HT-29 (cell line): ENCODE measurements at regions not wholly inside any gene's neighbourhood (a gene's known extent, or its start where the extent isn't known, plus 50 kb on each side); places are given as distances from the start of the nearest gene placed in this dataset.
A peak's percentile ranks its signal among the peaks of the same experiment; 100 is the strongest.
"Not testable (repeated sequence)": the region's sequence is repeated elsewhere in the genome, so short reads cannot be mapped to it uniquely, and the experiment has no call there.

ENCODE experiments used
- DNase-seq: peaks from one replicate; pipeline ENCODE4 v3.0.0-alpha.2; 2015; ENCODE audit warnings: low spot score

DNA sequence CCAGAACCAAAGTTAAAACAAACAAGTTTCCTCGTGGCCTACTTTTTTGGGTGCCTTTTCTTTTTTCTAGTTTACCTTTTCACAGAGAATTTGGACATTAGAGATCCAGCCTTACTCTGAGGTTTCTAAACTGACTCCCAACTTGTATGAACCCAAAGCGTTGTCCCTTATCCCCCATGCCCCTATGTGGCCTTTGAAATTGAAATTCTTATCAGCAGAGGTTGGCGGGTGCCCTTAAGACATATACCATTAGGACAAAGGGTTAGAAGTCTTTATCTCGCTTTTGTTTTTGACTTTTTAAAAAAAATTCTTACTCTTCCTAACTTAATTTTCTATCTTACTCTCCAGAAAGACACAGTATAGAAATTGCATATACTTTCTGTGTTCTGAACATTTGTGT, 76.3 kb upstream of the C7orf33 start:
- no peak for DNase-seq

DNA sequence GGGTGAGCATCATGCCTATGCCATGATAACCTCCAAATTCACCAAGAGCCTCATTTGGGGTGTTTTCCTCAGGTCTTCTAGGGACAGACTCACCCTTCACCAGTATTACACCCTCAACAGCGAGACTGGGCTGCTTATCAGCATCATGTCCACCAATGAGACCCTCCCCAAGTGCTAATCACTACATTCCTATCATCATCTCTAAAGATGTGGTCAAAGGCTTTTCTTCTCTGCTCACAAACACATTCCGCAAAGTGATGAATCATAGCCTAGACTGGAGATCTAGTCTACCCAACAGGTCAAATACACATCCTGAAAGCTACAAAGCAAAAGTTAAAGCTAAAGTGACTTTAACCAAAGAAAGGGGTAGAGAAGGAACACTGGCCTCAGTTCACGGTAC, 75.3 kb upstream of the C7orf33 start:
- DNase-seq: no peak

DNA sequence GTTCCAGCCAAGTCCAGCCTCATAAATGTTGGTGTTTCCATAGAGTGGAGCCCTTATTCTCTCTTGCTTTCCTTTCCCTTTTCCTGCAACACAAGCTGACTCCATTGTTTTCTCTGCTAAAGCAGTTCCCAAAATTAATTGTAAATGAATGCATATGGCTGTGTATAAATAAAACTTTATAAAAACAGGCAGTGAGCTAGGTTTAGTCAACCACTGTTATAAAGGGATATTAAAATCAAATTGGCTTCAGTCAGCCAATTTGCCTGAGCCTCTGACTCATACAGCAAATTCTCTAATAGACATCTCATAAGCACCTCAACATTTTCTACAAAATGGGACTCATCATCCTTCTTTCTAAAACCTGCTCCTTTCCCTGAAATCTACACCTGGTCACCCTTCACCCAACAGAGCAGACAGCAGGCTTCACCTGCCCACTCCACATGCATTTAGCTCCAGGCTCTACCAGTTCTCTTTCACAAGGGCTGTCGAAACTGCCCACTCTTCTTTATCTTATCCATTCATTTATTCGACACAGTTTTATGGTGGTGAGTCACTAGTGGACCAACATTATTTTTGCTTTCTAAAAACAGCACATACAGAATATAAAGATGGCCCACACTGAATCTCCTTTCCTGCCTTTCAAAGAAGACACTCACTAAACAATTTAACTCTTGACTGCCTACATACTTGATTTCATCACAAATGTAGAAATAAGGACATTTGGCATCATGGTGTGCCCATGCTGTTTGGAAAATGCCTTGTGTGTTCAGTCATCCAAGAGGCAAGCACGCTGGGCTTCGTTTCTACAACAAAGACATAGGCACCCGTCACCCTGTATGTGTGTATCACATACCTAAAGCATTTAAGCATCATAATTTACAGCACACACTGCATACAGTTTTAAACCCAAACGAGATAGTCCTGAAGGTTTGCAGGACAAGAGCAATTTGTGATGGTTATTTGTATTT, 74.6 kb upstream of the C7orf33 start:
- no peak for DNase-seq

DNA sequence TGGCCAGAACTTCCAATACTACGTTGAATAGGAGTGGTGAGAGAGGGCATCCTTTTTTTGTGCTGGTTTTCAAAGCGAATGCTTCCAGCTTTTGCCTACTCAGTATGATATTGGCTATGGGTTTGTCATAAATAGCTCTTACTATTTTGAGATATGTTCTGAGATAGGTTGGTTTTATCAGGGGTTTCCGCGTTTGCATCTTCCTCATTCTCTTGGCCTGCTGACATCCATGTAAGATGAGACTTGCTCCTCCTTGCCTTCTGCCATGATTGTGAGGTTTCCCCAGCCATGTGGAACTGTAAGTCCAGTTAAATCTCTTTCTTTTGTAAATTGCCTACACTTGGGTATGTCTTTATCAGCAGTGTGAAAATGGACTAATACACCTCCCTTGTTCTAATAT, 71.2 kb upstream of the C7orf33 start:
- DNase-seq: not testable (repeated sequence)

DNA sequence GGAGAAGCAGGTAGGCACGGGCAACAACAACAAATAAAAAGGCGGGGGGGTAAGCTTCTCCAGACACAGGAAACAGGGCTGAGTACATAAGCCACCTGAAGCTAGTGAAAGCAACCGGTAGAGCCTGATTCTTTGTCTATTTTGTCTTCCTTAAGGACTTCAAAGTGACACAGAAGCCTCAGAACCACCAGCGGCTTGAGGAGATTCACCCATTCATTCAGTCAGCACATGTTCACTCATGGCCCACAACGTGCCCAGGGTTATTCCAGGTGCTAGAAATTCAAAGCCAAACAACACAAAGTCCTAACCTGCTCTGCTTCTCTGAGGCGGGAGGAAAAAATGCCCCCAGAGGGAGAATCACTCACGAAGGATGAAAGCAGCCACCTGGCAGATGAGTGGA, 69.3 kb upstream of the C7orf33 start:
- DNase-seq: no peak

DNA sequence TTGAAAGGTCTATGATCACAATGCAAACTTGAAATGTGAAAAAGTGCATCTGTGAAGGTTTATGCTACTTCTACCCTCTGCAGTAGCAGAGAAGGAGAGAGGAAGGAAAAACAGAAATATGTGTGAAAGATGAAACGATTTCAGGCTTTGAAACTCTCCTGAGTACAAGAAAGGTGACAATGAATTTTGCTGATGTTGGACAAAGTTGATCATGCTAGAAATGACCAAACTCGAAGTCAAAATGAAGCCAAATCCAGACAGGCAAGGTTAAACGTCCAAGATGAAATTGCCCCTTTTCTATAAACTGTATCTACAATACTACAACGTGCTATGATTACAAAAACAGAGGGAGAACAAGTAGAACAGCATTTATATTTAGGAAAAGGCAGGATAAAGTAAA, 67.0 kb upstream of the C7orf33 start:
- DNase-seq: no peak

DNA sequence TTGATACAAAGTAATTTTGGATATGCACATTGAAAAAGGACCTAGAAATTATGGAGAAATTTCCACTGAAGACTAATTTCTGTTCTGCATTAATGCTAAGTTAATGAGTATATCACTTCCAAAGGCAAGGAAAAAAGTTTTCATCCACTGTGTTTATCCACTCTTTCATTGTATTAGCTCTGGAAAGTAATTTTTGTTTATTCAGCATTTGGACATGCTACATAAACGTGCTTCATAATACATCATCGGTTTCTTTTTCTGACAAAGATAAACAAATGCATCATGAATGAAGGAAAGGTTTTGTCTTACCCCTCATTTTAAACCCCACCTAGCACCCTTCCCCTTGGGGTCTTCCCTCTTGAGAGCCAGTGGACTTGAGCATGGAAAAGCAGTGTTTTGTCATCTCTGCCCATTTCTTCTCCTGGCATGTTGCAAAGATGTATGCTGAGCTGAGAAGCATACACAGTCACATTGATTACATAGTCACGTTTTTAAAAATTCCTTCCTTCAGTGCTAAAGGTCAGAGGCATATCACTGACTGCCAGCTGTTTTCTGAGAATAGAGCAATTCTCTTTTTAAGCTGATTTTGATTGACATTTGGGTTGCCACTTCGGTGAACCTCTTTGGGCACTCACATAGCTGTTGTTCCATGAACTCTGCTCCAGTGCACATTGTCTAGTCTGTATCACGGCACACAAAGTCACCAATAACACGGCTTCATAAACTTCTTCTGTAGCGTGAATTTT, 65.9 kb upstream of the C7orf33 start:
- no peak for DNase-seq

DNA sequence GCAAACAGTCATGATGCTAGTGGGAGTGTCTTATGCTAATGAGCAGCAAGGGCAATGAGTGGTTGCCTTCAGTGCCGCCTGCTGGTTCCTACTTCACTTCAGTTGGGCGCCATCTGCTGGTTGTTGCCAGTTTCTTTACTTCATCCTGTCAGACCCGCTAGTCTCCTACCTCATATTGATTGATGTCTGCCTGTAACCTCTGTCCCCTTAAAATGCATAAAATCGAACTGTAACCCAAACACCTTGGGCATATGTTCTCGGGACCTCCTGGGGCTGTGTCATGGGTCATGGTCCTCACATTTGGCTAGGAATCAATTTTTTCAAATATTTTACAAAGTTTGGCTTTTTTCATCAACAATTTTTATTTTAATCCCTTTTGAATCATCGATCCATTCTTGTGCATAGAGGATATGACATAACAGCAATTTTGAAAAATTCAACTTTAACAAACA, 62.8 kb upstream of the C7orf33 start:
- DNase-seq: peak; percentile 96

DNA sequence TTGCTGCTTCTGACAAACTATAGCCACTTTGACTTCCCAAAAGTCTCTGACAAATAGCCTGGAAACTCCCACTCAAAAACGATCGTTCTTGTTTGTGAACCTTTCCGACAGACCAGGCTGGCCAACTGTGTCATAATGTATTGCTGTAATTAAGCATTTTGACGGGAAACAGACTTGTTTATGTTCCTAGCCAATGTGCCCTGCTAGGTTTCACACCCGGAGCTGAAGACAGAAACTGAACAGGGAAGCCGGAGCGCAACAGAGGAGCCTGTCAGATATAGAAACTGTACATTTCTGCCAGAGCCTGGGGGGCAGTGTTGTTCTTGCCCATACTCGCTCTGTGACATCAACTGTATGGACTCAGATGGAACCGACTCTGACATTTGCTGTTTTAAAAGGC, 55.3 kb upstream of the C7orf33 start:
- DNase-seq: no peak

DNA sequence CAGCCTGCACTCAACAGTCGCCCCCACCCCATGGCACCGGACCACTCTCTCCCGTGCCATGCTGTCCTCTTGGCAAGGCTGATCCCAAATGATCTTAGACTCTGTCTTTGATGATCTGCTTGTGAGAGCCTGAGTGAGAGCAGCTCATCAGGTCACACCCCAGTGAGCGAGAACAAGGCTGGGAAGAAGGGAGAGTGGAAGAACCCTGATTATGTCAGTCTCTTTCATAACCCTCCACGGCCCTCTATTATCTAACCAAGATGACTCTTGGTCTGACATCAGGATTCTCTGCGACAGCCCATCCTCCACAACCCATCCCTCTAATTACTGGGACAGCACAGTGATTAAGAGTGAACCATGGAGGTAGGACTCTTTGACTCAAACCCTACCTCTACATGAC, 53.1 kb upstream of the C7orf33 start:
- no peak for DNase-seq

DNA sequence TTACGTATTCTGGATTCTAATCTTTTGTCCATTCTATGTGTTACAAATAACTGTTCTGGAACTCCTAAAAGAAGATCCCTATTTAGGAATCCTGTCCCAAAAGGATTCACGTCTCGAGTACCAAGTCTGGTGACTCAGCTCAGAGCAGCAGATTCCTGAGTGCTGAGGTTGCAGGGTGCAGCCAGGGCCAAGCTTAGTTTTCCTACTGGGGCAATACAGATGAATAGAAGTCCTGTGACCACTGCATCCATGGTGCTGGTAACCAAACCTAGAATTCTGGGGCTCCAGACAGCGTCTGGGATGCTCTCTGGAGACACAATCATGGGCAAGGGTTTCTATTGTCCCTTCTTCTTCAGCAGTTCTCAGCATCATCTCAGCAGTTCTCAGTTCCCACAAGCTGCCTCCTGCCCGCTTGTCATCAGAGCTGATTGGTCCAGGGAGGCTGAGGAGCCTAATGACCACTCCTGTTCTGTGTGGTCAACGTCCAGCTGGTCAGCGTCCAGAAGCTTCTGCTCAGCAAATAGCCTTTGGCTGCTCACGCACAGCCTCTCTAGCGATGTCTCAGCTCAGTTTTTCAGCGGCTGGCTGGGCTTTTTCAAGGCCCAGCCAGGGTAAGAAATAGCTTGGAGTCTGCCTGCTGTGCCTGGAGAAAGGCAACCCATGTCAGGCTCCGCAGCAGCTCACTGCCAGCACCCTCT, 50.4 kb upstream of the C7orf33 start:
- DNase-seq: no peak
